HG03064 (cell line): ENCODE measurements at regions not wholly inside any gene's neighbourhood (a gene's known extent, or its start where the extent isn't known, plus 50 kb on each side); places are given as distances from the start of the nearest gene placed in this dataset.
"Not testable (repeated sequence)": the region's sequence is repeated elsewhere in the genome, so short reads cannot be mapped to it uniquely, and the experiment has no call there.

ENCODE experiments used
- ATAC-seq: cut with Tn5 transposase; IDR thresholded peaks from one replicate; pipeline ENCODE4 v1.9.1; 2021; ENCODE audit warnings: low read depth; ENCODE audit not compliant: unreplicated experiment

- not testable (repeated sequence) for ATAC-seq
Measured at GRCh38 chr14:37784827-37785223, 189.4 kb downstream of the TTC6 start.

GRCh38 chr14:37785298-37785697, 189.9 kb downstream of the TTC6 start:
- not testable (repeated sequence) for ATAC-seq

- ATAC-seq = not testable (repeated sequence)
Measured at GRCh38 chr14:37786114-37786625, 190.7 kb downstream of the TTC6 start.

GRCh38 chr14:37787879-37788494, 192.6 kb downstream of the TTC6 start:
- ATAC-seq = no peak

GRCh38 chr14:37791384-37792036, 196.1 kb downstream of the TTC6 start:
- no peak for ATAC-seq

- no peak for ATAC-seq
Measured at GRCh38 chr14:37792124-37792523, 196.7 kb downstream of the TTC6 start.

GRCh38 chr14:37796703-37797416, 201.4 kb downstream of the TTC6 start:
- no peak for ATAC-seq

GRCh38 chr14:37797675-37798074, 202.2 kb downstream of the TTC6 start:
- ATAC-seq = no peak

GRCh38 chr14:37807722-37808121, 212.3 kb downstream of the TTC6 start:
- no peak for ATAC-seq

- no peak for ATAC-seq
Measured at GRCh38 chr14:37810094-37810801, 214.8 kb downstream of the TTC6 start.

- ATAC-seq = no peak
Measured at GRCh38 chr14:37813732-37814131, 218.3 kb downstream of the TTC6 start.

GRCh38 chr14:37816135-37816534, 220.7 kb downstream of the TTC6 start:
- ATAC-seq = no peak

- no peak for ATAC-seq
Measured at GRCh38 chr14:37816743-37817295, 221.4 kb downstream of the TTC6 start.

GRCh38 chr14:37819155-37820015, 224.0 kb downstream of the TTC6 start:
- ATAC-seq = no peak

GRCh38 chr14:37820810-37821209, 225.4 kb downstream of the TTC6 start:
- ATAC-seq = not testable (repeated sequence)

GRCh38 chr14:37824939-37825712, 229.7 kb downstream of the TTC6 start:
- ATAC-seq = no peak

- no peak for ATAC-seq
Measured at GRCh38 chr14:37826869-37827268, 231.4 kb downstream of the TTC6 start.

- ATAC-seq = no peak
Measured at GRCh38 chr14:37830271-37830670, 234.8 kb downstream of the TTC6 start.

GRCh38 chr14:37834275-37834674, 238.8 kb downstream of the TTC6 start:
- no peak for ATAC-seq
